GM12878 (cell line): ENCODE measurements at regions not wholly inside any gene's neighbourhood (a gene's known extent, or its start where the extent isn't known, plus 50 kb on each side); places are given as distances from the start of the nearest gene placed in this dataset.

Experiments used
- ATAC-seq: fragments of 200-7000 bp; cut with Tn5 transposase; 3 replicates; pipeline ENCODE4 v1.9.1; 2020; ENCODE audit warnings: mild to moderate bottlenecking, moderate library complexity
- BruUV-seq: library from RNA; stranded (reverse); fragments of 400-500 nt; replicated peaks from 2 replicates; lab custom pipeline; 2021; lab: Mats Ljungman, UMichigan
- CTCF ChIA-PET: fragments of 300-600 bp; sonication (Branson Sonifier 250); formaldehyde crosslinking; extraction: SDS; loops from one replicate; lab custom pipeline; 2021; ENCODE audit warnings: inconsistent platforms; lab: Yijun Ruan, JAX
- POLR2A ChIA-PET: fragments of 350-600 bp; formaldehyde crosslinking; extraction: SDS; loops from one replicate; lab custom pipeline; 2021; ENCODE audit warnings: inconsistent platforms; lab: Charles Lee
- RAD21 ChIA-PET: fragments of 300-600 bp; sonication (Branson Sonifier 250); formaldehyde crosslinking; loops from one replicate; lab custom pipeline; 2023; ENCODE audit warnings: antibody characterized with exemption; ENCODE audit not compliant: unreplicated experiment; lab: Charles Lee
- SMC1A ChIA-PET: fragments of 300-600 bp; sonication (Branson Sonifier 250); formaldehyde crosslinking; loops from one replicate; lab custom pipeline; 2023; ENCODE audit not compliant: unreplicated experiment, uncharacterized antibody; lab: Charles Lee
- DNase-seq: peaks from one replicate; pipeline ENCODE4 v3.0.0-alpha.2; 2011; ENCODE audit warnings: low read depth, low spot score
- FAIRE-seq: peaks from 3 replicates; lab custom pipeline; 2011; peaks lifted over from hg19 to GRCh38; lab: Jason Lieb, UNC
- H2AFZ ChIP-seq: 2 replicates; pipeline ENCODE4 v1.6.0; 2011; ENCODE audit warnings: low read depth, low read length, control low read depth; ENCODE audit not compliant: control insufficient read depth
- H3K27ac ChIP-seq: 2 replicates; pipeline ENCODE4 v1.5.1; 2011; ENCODE audit warnings: control low read depth; ENCODE audit not compliant: control insufficient read depth, insufficient read depth
- H3K27me3 ChIP-seq, 2 experiments: replicated peaks in 1 of 2; 2 replicates each; pipeline versions ENCODE4 v1.6.0 to v1.6.1; 2011; ENCODE audit warnings: low read length in 1 of 2; ENCODE audit not compliant: control insufficient read depth in 2 of 2, insufficient read depth in 2 of 2
- H3K36me3 ChIP-seq, 2 experiments: 2 replicates each; pipeline ENCODE4 v1.5.1; 2011; ENCODE audit warnings: low read length in 1 of 2; ENCODE audit not compliant: control insufficient read depth in 2 of 2, insufficient read depth in 2 of 2
- H3K4me1 ChIP-seq: 2 replicates; pipeline ENCODE4 v1.6.1; 2011; ENCODE audit warnings: mild to moderate bottlenecking, low read length, moderate library complexity, mixed read lengths; ENCODE audit not compliant: control insufficient read depth, insufficient read depth
- H3K4me2 ChIP-seq: 2 replicates; pipeline ENCODE4 v1.6.0; 2011; ENCODE audit warnings: control low read depth; ENCODE audit not compliant: control insufficient read depth, insufficient read depth
- H3K4me3 ChIP-seq: fragments of 200-600 bp; sonication (generic); 2 replicates; pipeline ENCODE4 v1.5.1; 2016
- H3K79me2 ChIP-seq: 2 replicates; pipeline ENCODE4 v1.6.0; 2011; ENCODE audit warnings: low read length; ENCODE audit not compliant: control insufficient read depth, insufficient read depth
- H3K9ac ChIP-seq: 2 replicates; pipeline ENCODE4 v1.8.0; 2011; ENCODE audit warnings: low read length, control low read depth, mixed read lengths; ENCODE audit not compliant: control insufficient read depth, insufficient read depth
- H3K9me3 ChIP-seq: replicated peaks from 3 replicates; pipeline ENCODE4 v1.5.1; 2011; ENCODE audit warnings: mild to moderate bottlenecking, low read length; ENCODE audit not compliant: control insufficient read depth, insufficient read depth
- H4K20me1 ChIP-seq: 2 replicates; pipeline ENCODE4 v1.6.0; 2011; ENCODE audit not compliant: control insufficient read depth, insufficient read depth
- E2F4 ChIP-seq: IDR thresholded peaks from 2 replicates; pipeline ENCODE4 v1.6.1; 2012; ENCODE audit warnings: low read depth, low read length, improper control_type of control experiment
- HCFC1 ChIP-seq: fragments of 150-350 bp; IDR thresholded peaks from 2 replicates; pipeline ENCODE4 v1.6.1; 2014; ENCODE audit warnings: low read length
- JUND ChIP-seq: IDR thresholded peaks from 2 replicates; pipeline ENCODE4 v1.6.1; 2012; ENCODE audit warnings: low read depth, mild to moderate bottlenecking, low read length, improper control_type of control experiment, moderate library complexity
- NR2C1 ChIP-seq: fragments of 450-650 bp; IDR thresholded peaks from 2 replicates; pipeline ENCODE4 v1.6.1; 2017; ENCODE audit warnings: antibody characterized with exemption, mild to moderate bottlenecking, moderate library complexity
- NRF1 ChIP-seq: conservative IDR thresholded peaks from 2 replicates; pipeline ENCODE4 v1.6.1; 2011; ENCODE audit warnings: mild to moderate bottlenecking, low read depth, low read length, improper control_type of control experiment
- POLR2AphosphoS5 ChIP-seq: IDR thresholded peaks from 2 replicates; pipeline ENCODE4 v1.6.1; 2011; ENCODE audit warnings: mild to moderate bottlenecking, low read length, inconsistent platforms
- STAT3 ChIP-seq: IDR thresholded peaks from 2 replicates; pipeline ENCODE4 v1.6.1; 2011; ENCODE audit warnings: low read depth, low read length, improper control_type of control experiment
- TBL1XR1 ChIP-seq: IDR thresholded peaks from 2 replicates; pipeline ENCODE4 v1.6.1; 2012; ENCODE audit warnings: low read depth, low read length, improper control_type of control experiment
- ZNF217 ChIP-seq: fragments of 450-650 bp; IDR thresholded peaks from 2 replicates; pipeline ENCODE4 v1.6.1; 2017; ENCODE audit warnings: antibody characterized with exemption, mild to moderate bottlenecking
- WGBS: methylation state at CpG from one replicate; pipeline ENCODE4 v1.1.6; 2016; ENCODE audit warnings: low lambda C conversion rate; ENCODE audit not compliant: insufficient replicate concordance, insufficient coverage; ENCODE audit errors: missing lambda C conversion rate; 5-methylcytosine and 5-hydroxymethylcytosine counted together
- in situ Hi-C: fragments of 300-500 bp; cut with MboI; formaldehyde crosslinking; loops from 9 replicates; pipeline ENCODE4 v1.14.3; 2018; ENCODE audit warnings: mixed read lengths
- intact Hi-C: fragments of 100-400 bp; cut with micrococcal nuclease; formaldehyde crosslinking; loops from one replicate; pipeline ENCODE4 v1.14.2; 2022; ENCODE audit not compliant: unreplicated experiment
- TF ChIP-seq, protein P1 (sequence below): fragments of 150-350 bp; IDR thresholded peaks from 2 replicates; pipeline ENCODE4 v1.6.1; 2014; ENCODE audit warnings: mild to moderate bottlenecking, low read depth, low read length

- DNase-seq (no peak), ATAC-seq (no peak), FAIRE-seq (no peak)
- Histone ChIP-seq H4K20me1 (no peaks in the 10 kb centered on the region), H3K4me1 (no peaks in the 10 kb centered on the region), H3K4me2 (no peak overlapping the region), H3K79me2 (no peaks in the 10 kb centered on the region), H3K9ac (no peak overlapping the region), H3K9me3 (no peaks in the 10 kb centered on the region; the same call in 2 of the 3 replicates), H3K27ac (no peak overlapping the region), H3K4me3 (no peak overlapping the region), H3K27me3 (no peaks in the 10 kb centered on the region), H3K36me3 (no peaks in the 10 kb centered on the region), H2AFZ (no peak overlapping the region)
- in situ Hi-C loops = no loop called here
- WGBS = 29% methylated on average over 5 of the region's 5 CpGs
- intact Hi-C loops = no loop called here
- TF ChIP-seq NRF1 (no peak), STAT3 (no peak), NR2C1 (no peak), ZNF217 (no peak), JUND (no peak), POLR2AphosphoS5 (no peak), HCFC1 (no peak), TBL1XR1 (no peak), E2F4 (no peak)
- TF ChIP-seq, protein P1, sequence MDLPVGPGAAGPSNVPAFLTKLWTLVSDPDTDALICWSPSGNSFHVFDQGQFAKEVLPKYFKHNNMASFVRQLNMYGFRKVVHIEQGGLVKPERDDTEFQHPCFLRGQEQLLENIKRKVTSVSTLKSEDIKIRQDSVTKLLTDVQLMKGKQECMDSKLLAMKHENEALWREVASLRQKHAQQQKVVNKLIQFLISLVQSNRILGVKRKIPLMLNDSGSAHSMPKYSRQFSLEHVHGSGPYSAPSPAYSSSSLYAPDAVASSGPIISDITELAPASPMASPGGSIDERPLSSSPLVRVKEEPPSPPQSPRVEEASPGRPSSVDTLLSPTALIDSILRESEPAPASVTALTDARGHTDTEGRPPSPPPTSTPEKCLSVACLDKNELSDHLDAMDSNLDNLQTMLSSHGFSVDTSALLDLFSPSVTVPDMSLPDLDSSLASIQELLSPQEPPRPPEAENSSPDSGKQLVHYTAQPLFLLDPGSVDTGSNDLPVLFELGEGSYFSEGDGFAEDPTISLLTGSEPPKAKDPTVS = no peak
- ChIA-PET CTCF (interaction anchor here (0.6 kb wide), 1 partner anchor 17 kb away, joined by 3 read pairs; no protein-coding TSS in a partner anchor), RAD21 (no interaction called here), POLR2A (no interaction called here), SMC1A (no interaction called here)
- no TSS peak for BruUV-seq
Measured at GRCh38 chr19:34578751-34579150, 97.2 kb downstream of the WTIP start.
